HG03565 (cell line): ENCODE measurements at regions not wholly inside any gene's neighbourhood (a gene's known extent, or its start where the extent isn't known, plus 50 kb on each side); places are given as distances from the start of the nearest gene placed in this dataset.

Experiments
- ATAC-seq: cut with Tn5 transposase; IDR thresholded peaks from one replicate; pipeline ENCODE4 v1.9.1; 2021; ENCODE audit warnings: mild to moderate bottlenecking, moderate library complexity; ENCODE audit not compliant: unreplicated experiment

GRCh38 chr16:86984991-86985647 is 332.1 kb downstream of the C16orf95 start:
- ATAC-seq = no peak

DNA sequence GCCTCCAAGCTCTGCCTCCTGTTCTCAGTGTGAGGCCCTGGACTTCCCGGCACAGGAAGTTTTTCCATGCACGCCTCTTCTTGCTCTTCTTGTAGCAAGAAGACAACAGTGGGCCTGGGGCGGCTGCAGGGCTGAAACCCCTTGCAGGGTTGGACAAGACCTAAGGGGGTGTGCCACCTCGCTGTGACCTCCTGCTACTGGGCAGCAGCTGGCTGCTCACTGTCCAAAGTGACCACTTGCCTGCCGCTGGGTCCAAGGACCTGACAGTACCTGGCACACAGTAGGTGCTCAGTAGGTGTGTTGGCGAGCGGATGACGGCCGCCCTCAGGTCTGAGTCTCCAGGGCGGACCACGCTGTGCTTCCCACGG is 331.6 kb downstream of the C16orf95 start:
- no peak for ATAC-seq

- no peak for ATAC-seq
Measured at GRCh38 chr16:86986136-86986535, 331.1 kb downstream of the C16orf95 start.

- ATAC-seq = no peak
Measured at GRCh38 chr16:86986809-86987487, 330.2 kb downstream of the C16orf95 start.

DNA sequence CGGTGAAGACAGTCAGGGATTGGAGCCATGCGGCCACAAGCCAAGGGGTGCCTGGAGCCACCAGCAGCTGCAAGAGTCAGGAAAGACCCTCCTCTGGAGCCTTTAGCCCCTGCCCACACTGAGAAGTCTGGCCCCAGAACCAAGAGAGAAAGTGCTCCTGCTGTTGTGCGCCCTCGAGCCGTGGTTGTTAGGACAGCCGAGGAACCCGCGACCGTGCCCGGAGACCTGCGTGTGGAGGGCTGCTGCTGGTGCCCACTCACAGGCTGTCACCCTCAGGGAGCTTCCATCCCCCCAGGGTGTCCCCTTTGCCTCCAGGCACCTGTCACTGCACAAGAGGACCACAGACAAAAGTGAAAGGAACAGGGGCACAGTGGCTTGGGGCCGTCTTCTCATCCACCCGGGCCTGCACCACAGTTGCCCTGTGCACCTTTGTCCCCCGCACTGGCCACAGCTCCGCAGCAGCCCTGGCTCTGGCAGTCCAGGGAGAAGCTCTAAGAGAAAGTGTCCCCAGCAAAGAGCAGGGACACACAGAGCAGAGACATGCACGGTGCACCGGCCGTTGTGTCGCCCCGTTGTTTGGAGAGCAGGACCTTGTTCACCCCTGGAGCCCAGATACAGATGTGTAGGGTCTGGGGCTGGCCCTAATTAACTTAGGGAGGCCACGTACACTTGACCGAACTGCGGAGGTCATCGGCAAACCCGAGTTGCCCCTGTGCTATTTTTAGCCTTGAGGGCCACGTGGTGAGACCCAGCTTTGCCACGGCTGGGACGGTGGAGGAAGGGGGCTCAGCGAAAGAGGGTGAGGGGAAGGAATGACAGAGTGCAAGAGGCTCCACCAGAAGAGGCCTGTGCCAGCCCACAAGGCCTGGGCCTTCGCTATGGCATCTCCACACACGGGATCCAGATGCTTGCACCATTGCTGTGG is 329.2 kb downstream of the C16orf95 start:
- ATAC-seq = no peak

- no peak for ATAC-seq
Measured at GRCh38 chr16:86988920-86989696, 328.1 kb downstream of the C16orf95 start.

GRCh38 chr16:86990451-86990850 is 326.7 kb downstream of the C16orf95 start:
- no peak for ATAC-seq

- ATAC-seq = no peak
Measured at GRCh38 chr16:86991679-86992078, 325.5 kb downstream of the C16orf95 start.

GRCh38 chr16:86992587-86992986 is 324.6 kb downstream of the C16orf95 start:
- ATAC-seq = no peak

- ATAC-seq = no peak
Measured at GRCh38 chr16:86993426-86994110, 323.6 kb downstream of the C16orf95 start.

GRCh38 chr16:86994215-86994614 is 323.0 kb downstream of the C16orf95 start:
- no peak for ATAC-seq

GRCh38 chr16:86994651-86995171 is 322.5 kb downstream of the C16orf95 start:
- no peak for ATAC-seq

DNA sequence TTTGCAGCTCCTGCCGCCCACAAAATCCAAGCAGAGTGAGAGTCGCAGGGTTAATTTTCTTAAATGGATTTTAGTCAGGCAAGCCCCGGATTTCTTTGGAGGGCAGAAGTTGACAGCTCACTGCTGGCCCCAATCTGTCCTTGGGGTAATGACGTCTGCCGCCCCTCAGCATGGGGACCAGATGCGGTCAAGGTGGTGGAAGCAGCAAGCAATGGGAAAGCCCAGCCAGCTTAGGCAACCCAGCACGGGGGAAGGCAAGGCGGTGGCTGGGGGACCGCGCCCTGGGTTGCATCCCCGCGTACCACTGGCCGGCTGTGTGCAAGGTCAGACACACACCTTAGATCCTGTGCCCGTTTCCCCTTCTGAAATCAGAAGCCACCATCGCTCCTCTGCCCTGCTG is 321.7 kb downstream of the C16orf95 start:
- no peak for ATAC-seq

- ATAC-seq = no peak
Measured at GRCh38 chr16:86996081-86996480, 321.1 kb downstream of the C16orf95 start.

DNA sequence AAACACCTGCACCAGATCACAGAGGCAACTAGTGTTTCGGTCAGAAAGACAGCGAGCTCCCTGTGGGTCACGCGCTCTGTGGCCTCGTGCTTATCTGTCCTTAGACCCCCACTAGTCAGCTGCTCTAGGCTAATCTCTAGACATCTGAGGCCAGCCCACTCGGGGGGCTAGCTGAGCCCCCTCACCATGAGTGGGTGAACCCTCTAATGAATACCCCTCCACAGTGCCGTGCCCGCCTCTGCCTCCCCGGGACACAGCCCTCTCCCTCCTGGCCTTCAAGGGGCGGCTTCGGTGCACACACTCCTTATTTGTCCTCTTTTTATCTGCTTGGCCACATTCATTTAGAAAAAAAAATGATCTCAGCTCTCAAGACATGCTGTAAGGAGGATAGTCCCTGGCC is 320.1 kb downstream of the C16orf95 start:
- no peak for ATAC-seq

- no peak for ATAC-seq
Measured at GRCh38 chr16:86998196-86999001, 318.8 kb downstream of the C16orf95 start.

DNA sequence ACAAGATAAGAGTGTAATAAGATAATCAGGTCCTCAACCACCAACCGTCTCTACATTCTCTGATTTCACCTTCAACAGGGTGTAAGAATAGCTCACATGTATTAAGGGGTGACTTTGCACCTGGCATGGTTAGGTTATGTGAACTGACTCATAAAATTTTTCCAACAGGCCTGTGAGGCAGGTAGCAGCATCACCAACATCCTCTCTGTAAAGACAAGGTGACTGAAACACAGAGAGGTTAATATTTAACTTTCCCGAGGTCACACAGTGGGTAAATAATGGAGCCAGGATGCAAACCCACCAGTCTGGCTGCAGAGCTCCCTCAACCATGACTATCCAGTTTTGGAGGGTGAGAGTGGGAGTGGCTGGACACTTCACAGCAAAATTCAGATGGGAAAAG is 317.2 kb downstream of the C16orf95 start:
- no peak for ATAC-seq

- no peak for ATAC-seq
Measured at GRCh38 chr16:87002717-87003413, 314.3 kb downstream of the C16orf95 start.

DNA sequence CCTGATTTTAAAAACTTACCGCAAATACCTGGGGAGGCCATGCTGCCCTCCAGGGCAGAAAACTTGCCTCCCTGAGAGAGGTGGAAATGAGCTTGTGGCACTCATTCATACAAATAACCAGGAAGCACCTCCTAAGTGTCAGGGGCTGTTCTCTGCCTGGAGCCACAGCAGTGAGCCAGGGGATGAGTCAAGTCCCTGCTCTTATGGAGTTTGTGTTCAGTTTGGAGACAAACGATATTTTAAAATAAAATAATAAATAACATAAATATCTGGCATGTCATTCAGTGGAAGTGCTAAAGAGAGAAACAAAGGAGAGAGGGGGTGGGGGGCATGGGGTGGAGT is 313.8 kb downstream of the C16orf95 start:
- ATAC-seq = no peak
